ENCODE measurements at regions not wholly inside any gene's neighbourhood (a gene's known extent, or its start where the extent isn't known, plus 50 kb on each side); places are given as distances from the start of the nearest gene placed in this dataset.

DNA sequence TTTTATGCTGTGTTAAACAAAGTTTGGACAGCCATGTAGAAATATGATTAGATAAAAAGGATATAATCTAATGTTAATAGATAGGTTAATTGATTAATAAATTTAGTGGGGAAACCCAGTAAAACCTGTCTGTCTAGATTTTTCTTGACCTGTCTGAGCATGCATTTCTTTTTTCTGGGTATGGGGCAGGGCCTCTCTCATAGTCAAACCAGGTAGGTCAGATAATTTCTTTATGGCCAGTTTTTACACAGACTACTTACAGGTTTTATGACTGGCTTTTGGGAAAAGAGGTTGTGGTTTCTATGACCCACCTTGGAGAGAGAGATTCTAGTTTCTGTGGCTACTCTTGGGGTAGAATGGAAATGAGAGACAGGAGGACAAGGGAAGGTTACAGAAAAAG, 135.6 kb upstream of the EPHA5 start:
- POLR2A ChIA-PET, result no interaction called here
- Mint-ChIP-seq H3K27me3 (no peaks in the 10 kb centered on the region), H3K4me3 (no peak overlapping the region), H3K36me3 (no peaks in the 10 kb centered on the region), H3K4me1 (no peaks in the 10 kb centered on the region), H3K27ac (no peak overlapping the region), H3K9me3 (peaks cover 14 to 31% (median 16%) of the 10 kb centered on the region in 3 donors)
- CTCF ChIA-PET, result no interaction called here
- no peaks in the 10 kb centered on the region for H3K9me3 ChIP-seq
- H3K4me1 ChIP-seq (ENCODE audit: control insufficient read depth in 1 of 2, extremely low read depth in 1 of 2, insufficient read depth in 2 of 2, low read length in 2 of 2), result no peaks in the 10 kb centered on the region
- DNase-seq (no peak), ATAC-seq (replicated peaks in 1 of 4) (no peak)
- H3K36me3 ChIP-seq (ENCODE audit: control insufficient read depth in 2 of 2, extremely low read depth in 1 of 2, insufficient read depth in 1 of 2, low read length in 1 of 2), result no peaks in the 10 kb centered on the region
- H3K4me3 ChIP-seq (ENCODE audit: control insufficient read depth in 1 of 2, extremely low read depth in 1 of 2, low read length in 1 of 2), result no peak overlapping the region
- H3K27ac ChIP-seq (ENCODE audit: low read length), result no peak overlapping the region
- no peaks in the 10 kb centered on the region for H3K27me3 ChIP-seq (replicated peaks in 1 of 2; ENCODE audit: control insufficient read depth in 2 of 2, extremely low read depth in 1 of 2, insufficient read depth in 2 of 2, low read length in 1 of 2)

GRCh38 chr4:65799513-65799912, 129.2 kb upstream of the EPHA5 start:
- Mint-ChIP-seq H3K36me3 (no peaks in the 10 kb centered on the region), H3K9me3 (peaks cover 3 to 13% (median 11%) of the 10 kb centered on the region in 3 donors), H3K27ac (no peak overlapping the region), H3K4me1 (no peaks in the 10 kb centered on the region), H3K27me3 (no peaks in the 10 kb centered on the region), H3K4me3 (no peak overlapping the region)
- DNase-seq (no peak), ATAC-seq (replicated peaks in 1 of 4) (no peak)
- 80% methylated on average over 13 of the region's 14 CpGs for WGBS (ENCODE audit: insufficient coverage)
- no peaks in the 10 kb centered on the region for H3K4me1 ChIP-seq (ENCODE audit: control insufficient read depth in 1 of 2, extremely low read depth in 1 of 2, insufficient read depth in 2 of 2, low read length in 2 of 2)
- ChIA-PET CTCF (no interaction called here), POLR2A (no interaction called here)
- H3K9me3 ChIP-seq, result no peaks in the 10 kb centered on the region
- no peak overlapping the region for H3K27ac ChIP-seq (ENCODE audit: low read length)
- H3K4me3 ChIP-seq (ENCODE audit: control insufficient read depth in 1 of 2, extremely low read depth in 1 of 2, low read length in 1 of 2), result no peak overlapping the region
- H3K36me3 ChIP-seq (ENCODE audit: control insufficient read depth in 2 of 2, extremely low read depth in 1 of 2, insufficient read depth in 1 of 2, low read length in 1 of 2), result no peaks in the 10 kb centered on the region
- no peaks in the 10 kb centered on the region for H3K27me3 ChIP-seq (replicated peaks in 1 of 2; ENCODE audit: control insufficient read depth in 2 of 2, extremely low read depth in 1 of 2, insufficient read depth in 2 of 2, low read length in 1 of 2)

DNA sequence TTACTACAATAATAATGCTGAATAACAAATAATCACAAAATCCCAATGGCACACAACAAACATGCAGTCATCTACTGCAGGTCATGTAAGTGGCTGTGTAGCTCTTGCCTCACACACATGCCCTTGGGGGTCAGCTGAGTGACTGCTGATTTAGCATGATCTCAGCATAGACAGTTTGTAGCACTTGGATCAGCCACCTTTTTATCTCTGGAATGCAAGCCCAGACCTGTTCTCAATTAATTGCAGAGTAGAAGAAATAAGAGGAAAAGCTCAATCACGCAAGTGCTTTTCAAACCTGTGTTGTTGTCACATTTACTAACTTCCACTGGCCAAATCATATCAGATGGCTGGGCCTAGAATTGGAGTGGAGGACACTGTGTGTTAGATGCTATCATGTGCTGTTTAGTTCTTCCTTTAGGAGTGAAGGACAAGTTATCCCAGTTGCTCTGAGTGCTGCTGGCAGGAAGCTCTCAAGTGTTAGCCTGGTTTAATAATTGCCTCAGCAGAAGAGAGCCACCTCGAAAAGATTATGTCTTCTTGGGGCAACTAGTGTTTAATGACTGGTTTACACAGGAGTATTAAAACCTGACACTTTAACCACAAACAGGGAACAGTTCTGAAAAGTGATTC, 128.3 kb upstream of the EPHA5 start:
- Mint-ChIP-seq H3K27ac (no peak overlapping the region), H3K36me3 (no peaks in the 10 kb centered on the region), H3K4me1 (no peaks in the 10 kb centered on the region), H3K27me3 (no peaks in the 10 kb centered on the region), H3K4me3 (no peak overlapping the region), H3K9me3 (peaks cover 6 to 15% (median 10%) of the 10 kb centered on the region in 3 donors)
- no CpG with 5 or more reads among the region's 2 CpGs for WGBS (ENCODE audit: insufficient coverage)
- Histone ChIP-seq H3K9me3 (no peaks in the 10 kb centered on the region), H3K4me3 (ENCODE audit: control insufficient read depth in 1 of 2, extremely low read depth in 1 of 2, low read length in 1 of 2) (no peak overlapping the region), H3K4me1 (ENCODE audit: control insufficient read depth in 1 of 2, extremely low read depth in 1 of 2, insufficient read depth in 2 of 2, low read length in 2 of 2) (no peaks in the 10 kb centered on the region), H3K36me3 (ENCODE audit: control insufficient read depth in 2 of 2, extremely low read depth in 1 of 2, insufficient read depth in 1 of 2, low read length in 1 of 2) (no peaks in the 10 kb centered on the region), H3K27me3 (replicated peaks in 1 of 2; ENCODE audit: control insufficient read depth in 2 of 2, extremely low read depth in 1 of 2, insufficient read depth in 2 of 2, low read length in 1 of 2) (no peaks in the 10 kb centered on the region), H3K27ac (ENCODE audit: low read length) (no peak overlapping the region)
- ATAC-seq (replicated peaks in 1 of 4) (no peak), DNase-seq (no peak)
- CTCF ChIA-PET, result no interaction called here
- POLR2A ChIA-PET, result no interaction called here

- no peaks in the 10 kb centered on the region for H3K4me1 ChIP-seq (ENCODE audit: control insufficient read depth in 1 of 2, extremely low read depth in 1 of 2, insufficient read depth in 2 of 2, low read length in 2 of 2)
- H3K27me3 ChIP-seq (replicated peaks in 1 of 2; ENCODE audit: control insufficient read depth in 2 of 2, extremely low read depth in 1 of 2, insufficient read depth in 2 of 2, low read length in 1 of 2), result no peaks in the 10 kb centered on the region
- H3K4me1 Mint-ChIP-seq, result no peaks in the 10 kb centered on the region
- H3K36me3 ChIP-seq (ENCODE audit: control insufficient read depth in 2 of 2, extremely low read depth in 1 of 2, insufficient read depth in 1 of 2, low read length in 1 of 2), result no peaks in the 10 kb centered on the region
- no peak overlapping the region for H3K27ac ChIP-seq (ENCODE audit: low read length)
- no peaks in the 10 kb centered on the region for H3K9me3 ChIP-seq
- H3K4me3 Mint-ChIP-seq, result no peak overlapping the region
- ChIA-PET CTCF (no interaction called here), POLR2A (no interaction called here)
- DNase-seq (no peak), ATAC-seq (replicated peaks in 1 of 4) (no peak)
- H3K27me3 Mint-ChIP-seq, result no peaks in the 10 kb centered on the region
- WGBS (ENCODE audit: insufficient coverage), result 25% methylated on average over 1 of the region's 5 CpGs
- no peaks in the 10 kb centered on the region for H3K36me3 Mint-ChIP-seq
- no peak overlapping the region for H3K27ac Mint-ChIP-seq
- H3K9me3 Mint-ChIP-seq, result peaks cover 5 to 9% (median 8%) of the 10 kb centered on the region in 3 donors
- H3K4me3 ChIP-seq (ENCODE audit: control insufficient read depth in 1 of 2, extremely low read depth in 1 of 2, low read length in 1 of 2), result no peak overlapping the region
Measured at GRCh38 chr4:65791812-65792308, 121.6 kb upstream of the EPHA5 start.

- H3K36me3 Mint-ChIP-seq, result no peaks in the 10 kb centered on the region
- H3K27ac ChIP-seq (ENCODE audit: low read length), result no peak overlapping the region
- H3K4me3 ChIP-seq (ENCODE audit: control insufficient read depth in 1 of 2, extremely low read depth in 1 of 2, low read length in 1 of 2), result no peak overlapping the region
- POLR2A ChIA-PET, result no interaction called here
- no peak overlapping the region for H3K4me3 Mint-ChIP-seq
- DNase-seq (no peak), ATAC-seq (replicated peaks in 1 of 4) (no peak)
- CTCF ChIA-PET, result no interaction called here
- H3K9me3 ChIP-seq, result no peaks in the 10 kb centered on the region
- no peaks in the 10 kb centered on the region for H3K27me3 ChIP-seq (replicated peaks in 1 of 2; ENCODE audit: control insufficient read depth in 2 of 2, extremely low read depth in 1 of 2, insufficient read depth in 2 of 2, low read length in 1 of 2)
- no peaks in the 10 kb centered on the region for H3K4me1 ChIP-seq (ENCODE audit: control insufficient read depth in 1 of 2, extremely low read depth in 1 of 2, insufficient read depth in 2 of 2, low read length in 2 of 2)
- no peaks in the 10 kb centered on the region for H3K4me1 Mint-ChIP-seq
- H3K36me3 ChIP-seq (ENCODE audit: control insufficient read depth in 2 of 2, extremely low read depth in 1 of 2, insufficient read depth in 1 of 2, low read length in 1 of 2), result no peaks in the 10 kb centered on the region
- H3K9me3 Mint-ChIP-seq, result peaks cover 5 to 9% (median 8%) of the 10 kb centered on the region in 3 donors
- no peaks in the 10 kb centered on the region for H3K27me3 Mint-ChIP-seq
- no CpG with 5 or more reads among the region's 1 CpG for WGBS (ENCODE audit: insufficient coverage)
- no peak overlapping the region for H3K27ac Mint-ChIP-seq
Measured at GRCh38 chr4:65791111-65791811, 121.0 kb upstream of the EPHA5 start.

- H3K27me3 Mint-ChIP-seq, result no peaks in the 10 kb centered on the region
- POLR2A ChIA-PET, result no interaction called here
Measured at GRCh38 chr4:65789805-65790204, 119.5 kb upstream of the EPHA5 start.

More at GRCh38 chr4:65789805-65790204, 119.5 kb upstream of the EPHA5 start:
- H3K27me3 ChIP-seq (replicated peaks in 1 of 2; ENCODE audit: control insufficient read depth in 2 of 2, extremely low read depth in 1 of 2, insufficient read depth in 2 of 2, low read length in 1 of 2), result no peaks in the 10 kb centered on the region
- no peaks in the 10 kb centered on the region for H3K9me3 ChIP-seq
- H3K4me3 Mint-ChIP-seq, result no peak overlapping the region
- CTCF ChIA-PET, result no interaction called here
- H3K4me1 Mint-ChIP-seq, result no peaks in the 10 kb centered on the region
- H3K27ac ChIP-seq (ENCODE audit: low read length), result no peak overlapping the region
- ATAC-seq (replicated peaks in 1 of 4), result no peak
- H3K4me3 ChIP-seq (ENCODE audit: control insufficient read depth in 1 of 2, extremely low read depth in 1 of 2, low read length in 1 of 2), result no peak overlapping the region
- no peaks in the 10 kb centered on the region for H3K36me3 Mint-ChIP-seq
- WGBS (ENCODE audit: insufficient coverage), result 82% methylated on average over 1 of the region's 2 CpGs
- no peaks in the 10 kb centered on the region for H3K4me1 ChIP-seq (ENCODE audit: control insufficient read depth in 1 of 2, extremely low read depth in 1 of 2, insufficient read depth in 2 of 2, low read length in 2 of 2)
- H3K9me3 Mint-ChIP-seq, result peaks cover 3 to 9% (median 5%) of the 10 kb centered on the region in 3 donors
- no peak overlapping the region for H3K27ac Mint-ChIP-seq
- H3K36me3 ChIP-seq (ENCODE audit: control insufficient read depth in 2 of 2, extremely low read depth in 1 of 2, insufficient read depth in 1 of 2, low read length in 1 of 2), result no peaks in the 10 kb centered on the region
- no peak for DNase-seq
